ENCODE measurements at regions not wholly inside any gene's neighbourhood (a gene's known extent, or its start where the extent isn't known, plus 50 kb on each side); places are given as distances from the start of the nearest gene placed in this dataset.

- Mint-ChIP-seq H3K4me3 (no peak overlapping the region), H3K27me3 (ENCODE audit: low read depth) (no peaks in the 10 kb centered on the region), H3K27ac (no peak overlapping the region), H3K9me3 (peaks cover 7% of the 10 kb centered on the region), H3K36me3 (ENCODE audit: low read depth) (no peaks in the 10 kb centered on the region), H3K4me1 (ENCODE audit: low read depth) (no peaks in the 10 kb centered on the region)
- no peak for DNase-seq
- CTCF ChIA-PET = no interaction called here
- intact Hi-C loops (cut with micrococcal nuclease) = no loop called here
Observed at GRCh38 chr3:76370749-76371520, 585.6 kb upstream of the ZNF717 start.

DNA sequence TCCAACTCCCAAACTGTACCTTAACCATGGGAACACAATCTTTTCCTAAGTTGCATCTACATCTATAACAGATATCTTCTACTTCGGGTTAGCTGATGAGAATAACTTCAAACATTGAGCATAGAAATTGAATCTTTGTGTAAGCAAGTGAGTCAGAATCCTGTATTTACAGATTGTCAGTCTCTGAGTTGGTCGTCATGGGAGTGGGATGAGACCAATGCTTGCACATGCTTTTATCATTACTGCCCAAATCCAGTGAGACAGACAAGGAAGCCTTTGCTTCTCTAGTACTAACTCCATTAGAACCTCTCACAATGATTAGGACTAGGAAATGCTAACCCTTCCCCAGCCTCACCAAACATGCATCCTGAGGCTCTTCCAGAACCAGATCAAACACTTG, 587.1 kb upstream of the ZNF717 start:
- no peak overlapping the region for H3K4me3 Mint-ChIP-seq
- H3K36me3 Mint-ChIP-seq (ENCODE audit: low read depth) = no peaks in the 10 kb centered on the region
- H3K4me1 Mint-ChIP-seq (ENCODE audit: low read depth) = no peaks in the 10 kb centered on the region
- H3K9me3 Mint-ChIP-seq = peaks cover 7% of the 10 kb centered on the region
- CTCF ChIA-PET = no interaction called here
- H3K27me3 Mint-ChIP-seq (ENCODE audit: low read depth) = no peaks in the 10 kb centered on the region
- H3K27ac Mint-ChIP-seq = no peak overlapping the region
- DNase-seq = no peak
- intact Hi-C loops (cut with micrococcal nuclease) = no loop called here

- intact Hi-C loops (cut with micrococcal nuclease) = no loop called here
Observed at GRCh38 chr3:76377074-76377473, 591.7 kb upstream of the ZNF717 start.

DNA sequence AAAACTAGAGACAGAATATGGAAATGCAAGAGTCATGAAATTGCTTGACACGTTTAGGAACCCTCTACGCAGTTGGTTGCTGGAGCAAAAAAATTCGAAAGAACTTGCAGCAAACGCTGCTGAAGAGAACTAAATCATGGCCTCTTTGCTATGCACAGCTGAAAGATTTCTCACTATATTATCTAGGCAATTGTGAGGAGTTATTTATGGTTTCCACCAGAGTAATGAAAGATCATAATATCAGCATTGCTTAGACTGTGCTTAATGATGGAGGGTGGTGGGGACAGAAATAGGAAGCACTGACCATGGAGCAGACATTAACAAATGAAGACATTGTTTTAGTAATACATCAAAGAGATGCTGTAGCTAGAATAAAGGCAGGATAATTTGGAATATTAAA, 593.4 kb upstream of the ZNF717 start:
- no peak for DNase-seq
- no peaks in the 10 kb centered on the region for H3K27me3 Mint-ChIP-seq (ENCODE audit: low read depth)
- H3K9me3 Mint-ChIP-seq = peaks cover 6% of the 10 kb centered on the region
- intact Hi-C loops (cut with micrococcal nuclease) = no loop called here
- H3K27ac Mint-ChIP-seq = no peak overlapping the region
- no peaks in the 10 kb centered on the region for H3K36me3 Mint-ChIP-seq (ENCODE audit: low read depth)
- H3K4me3 Mint-ChIP-seq = no peak overlapping the region
- H3K4me1 Mint-ChIP-seq (ENCODE audit: low read depth) = no peaks in the 10 kb centered on the region
- CTCF ChIA-PET = no interaction called here

More at GRCh38 chr3:76377074-76377473, 591.7 kb upstream of the ZNF717 start:
- Mint-ChIP-seq H3K4me1 (ENCODE audit: low read depth) (no peaks in the 10 kb centered on the region), H3K36me3 (ENCODE audit: low read depth) (no peaks in the 10 kb centered on the region), H3K4me3 (no peak overlapping the region), H3K9me3 (peaks cover 11% of the 10 kb centered on the region), H3K27me3 (ENCODE audit: low read depth) (no peaks in the 10 kb centered on the region), H3K27ac (no peak overlapping the region)
- DNase-seq = no peak
- CTCF ChIA-PET = no interaction called here

- CTCF ChIA-PET = no interaction called here
- H3K4me3 Mint-ChIP-seq = no peak overlapping the region
- no peaks in the 10 kb centered on the region for H3K36me3 Mint-ChIP-seq (ENCODE audit: low read depth)
- intact Hi-C loops (cut with micrococcal nuclease) = no loop called here
- no peaks in the 10 kb centered on the region for H3K4me1 Mint-ChIP-seq (ENCODE audit: low read depth)
- H3K9me3 Mint-ChIP-seq = peaks cover 17% of the 10 kb centered on the region
- H3K27ac Mint-ChIP-seq = no peak overlapping the region
- no peaks in the 10 kb centered on the region for H3K27me3 Mint-ChIP-seq (ENCODE audit: low read depth)
- DNase-seq = no peak
Observed at GRCh38 chr3:76383781-76384180, 598.4 kb upstream of the ZNF717 start.

GRCh38 chr3:76387000-76387399, 601.7 kb upstream of the ZNF717 start:
- H3K9me3 Mint-ChIP-seq = peaks cover 11% of the 10 kb centered on the region
- no peak overlapping the region for H3K4me3 Mint-ChIP-seq
- CTCF ChIA-PET = no interaction called here
- no peaks in the 10 kb centered on the region for H3K27me3 Mint-ChIP-seq (ENCODE audit: low read depth)
- no peak overlapping the region for H3K27ac Mint-ChIP-seq
- no peak for DNase-seq
- intact Hi-C loops (cut with micrococcal nuclease) = no loop called here
- no peaks in the 10 kb centered on the region for H3K4me1 Mint-ChIP-seq (ENCODE audit: low read depth)
- no peaks in the 10 kb centered on the region for H3K36me3 Mint-ChIP-seq (ENCODE audit: low read depth)

GRCh38 chr3:76400141-76400540, 614.8 kb upstream of the ZNF717 start:
- Mint-ChIP-seq H3K27me3 (ENCODE audit: low read depth) (no peaks in the 10 kb centered on the region), H3K36me3 (ENCODE audit: low read depth) (no peaks in the 10 kb centered on the region), H3K9me3 (peaks cover 5% of the 10 kb centered on the region), H3K4me1 (ENCODE audit: low read depth) (no peaks in the 10 kb centered on the region), H3K4me3 (no peak overlapping the region), H3K27ac (no peak overlapping the region)
- intact Hi-C loops (cut with micrococcal nuclease) = no loop called here
- CTCF ChIA-PET = no interaction called here
- DNase-seq = no peak

DNA sequence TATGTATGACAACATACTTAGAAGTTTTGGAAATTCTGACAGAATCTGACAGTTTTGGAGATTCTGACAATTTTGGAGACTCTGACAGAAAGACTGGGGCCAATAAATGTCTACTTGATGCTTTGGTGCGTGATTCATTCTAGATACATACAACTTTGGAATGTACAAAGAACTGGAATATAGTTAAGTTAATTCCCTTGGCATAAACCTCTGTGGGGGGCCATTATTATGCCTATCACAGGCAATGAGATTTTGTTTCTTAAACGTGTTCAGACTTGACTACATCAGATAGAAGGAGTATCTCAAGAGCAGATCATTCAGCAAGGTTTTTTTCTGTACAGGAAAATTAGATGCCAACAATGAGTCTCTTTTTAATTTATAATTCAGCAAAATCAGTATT, 617.6 kb upstream of the ZNF717 start:
- intact Hi-C loops (cut with micrococcal nuclease) = no loop called here

GRCh38 chr3:76403556-76403955, 618.2 kb upstream of the ZNF717 start:
- Mint-ChIP-seq H3K4me3 (no peak overlapping the region), H3K9me3 (peaks cover 3% of the 10 kb centered on the region), H3K27ac (no peak overlapping the region), H3K27me3 (ENCODE audit: low read depth) (no peaks in the 10 kb centered on the region), H3K4me1 (ENCODE audit: low read depth) (no peaks in the 10 kb centered on the region), H3K36me3 (ENCODE audit: low read depth) (no peaks in the 10 kb centered on the region)
- no peak for DNase-seq
- intact Hi-C loops (cut with micrococcal nuclease) = no loop called here
- CTCF ChIA-PET = no interaction called here

More for the DNA sequence above, 617.6 kb upstream of the ZNF717 start:
- Mint-ChIP-seq H3K4me1 (ENCODE audit: low read depth) (no peaks in the 10 kb centered on the region), H3K9me3 (peaks cover 4% of the 10 kb centered on the region), H3K4me3 (no peak overlapping the region), H3K27ac (no peak overlapping the region), H3K36me3 (ENCODE audit: low read depth) (no peaks in the 10 kb centered on the region), H3K27me3 (ENCODE audit: low read depth) (no peaks in the 10 kb centered on the region)
- DNase-seq = no peak
- CTCF ChIA-PET = no interaction called here

GRCh38 chr3:76405196-76405595, 619.8 kb upstream of the ZNF717 start:
- no peak for DNase-seq
- CTCF ChIA-PET = no interaction called here
- H3K4me3 Mint-ChIP-seq = no peak overlapping the region
- H3K9me3 Mint-ChIP-seq = peaks cover 3% of the 10 kb centered on the region
- intact Hi-C loops (cut with micrococcal nuclease) = no loop called here
- no peak overlapping the region for H3K27ac Mint-ChIP-seq
- no peaks in the 10 kb centered on the region for H3K27me3 Mint-ChIP-seq (ENCODE audit: low read depth)
- H3K36me3 Mint-ChIP-seq (ENCODE audit: low read depth) = no peaks in the 10 kb centered on the region
- H3K4me1 Mint-ChIP-seq (ENCODE audit: low read depth) = no peaks in the 10 kb centered on the region

- no peaks in the 10 kb centered on the region for H3K27me3 Mint-ChIP-seq (ENCODE audit: low read depth)
- no peaks in the 10 kb centered on the region for H3K36me3 Mint-ChIP-seq (ENCODE audit: low read depth)
- no peak overlapping the region for H3K4me3 Mint-ChIP-seq
- no peaks in the 10 kb centered on the region for H3K4me1 Mint-ChIP-seq (ENCODE audit: low read depth)
- CTCF ChIA-PET = no interaction called here
- no peak overlapping the region for H3K27ac Mint-ChIP-seq
- intact Hi-C loops (cut with micrococcal nuclease) = no loop called here
- peaks cover 11% of the 10 kb centered on the region for H3K9me3 Mint-ChIP-seq
- no peak for DNase-seq
Observed at GRCh38 chr3:76410762-76411281, 625.5 kb upstream of the ZNF717 start.

DNA sequence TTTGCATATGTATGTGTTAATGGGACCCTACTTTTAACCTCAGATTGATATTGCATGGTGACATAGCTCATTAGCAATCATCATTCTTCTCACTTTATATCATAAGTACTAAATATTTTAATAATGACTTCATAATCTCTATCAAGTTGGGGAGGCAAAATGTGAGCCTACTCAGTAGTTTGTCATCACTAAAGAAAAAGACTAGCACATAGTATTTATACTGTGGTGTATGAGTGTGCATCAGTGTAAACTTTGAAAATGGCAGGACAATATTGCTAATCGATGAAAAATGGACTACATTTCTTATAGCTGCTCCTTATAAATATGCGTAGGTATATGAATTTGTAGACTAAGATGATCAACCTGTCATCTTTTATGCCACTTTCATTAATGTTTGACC, 624.5 kb upstream of the ROBO2 start:
- H3K27me3 Mint-ChIP-seq (ENCODE audit: low read depth) = no peaks in the 10 kb centered on the region
- H3K4me3 Mint-ChIP-seq = no peak overlapping the region
- no peaks in the 10 kb centered on the region for H3K4me1 Mint-ChIP-seq (ENCODE audit: low read depth)
- no peaks in the 10 kb centered on the region for H3K36me3 Mint-ChIP-seq (ENCODE audit: low read depth)
- CTCF ChIA-PET = no interaction called here
- DNase-seq = no peak
- intact Hi-C loops (cut with micrococcal nuclease) = no loop called here
- H3K9me3 Mint-ChIP-seq = peaks cover 10% of the 10 kb centered on the region
- H3K27ac Mint-ChIP-seq = no peak overlapping the region

DNA sequence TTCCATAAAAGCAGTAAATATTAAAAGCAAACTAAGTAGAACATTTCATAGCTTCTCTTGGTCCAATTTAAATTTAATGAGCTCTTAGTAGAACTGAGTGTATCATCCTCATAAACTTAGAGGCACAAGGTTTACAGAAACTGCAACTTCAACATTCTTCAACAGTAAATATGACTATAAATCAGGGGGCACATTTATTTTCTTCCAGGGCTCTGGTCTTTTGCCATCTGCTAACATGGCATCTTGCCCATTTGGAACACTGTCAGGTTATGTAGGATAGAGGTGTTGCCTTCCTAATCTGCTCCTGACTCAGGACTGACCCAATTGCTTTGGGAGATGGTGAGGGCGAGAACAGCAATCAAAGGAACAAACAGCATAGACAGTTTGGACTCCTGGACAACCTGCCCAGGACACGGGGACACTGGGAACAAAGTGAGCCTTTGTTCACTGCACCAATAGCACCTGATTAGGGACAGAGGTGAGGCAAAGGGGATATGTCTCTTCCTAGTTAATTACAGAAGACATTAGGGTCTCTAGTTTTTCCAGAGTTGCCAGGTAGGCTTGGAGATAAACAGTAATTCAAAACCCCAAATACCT, 610.2 kb upstream of the ROBO2 start:
- H3K4me3 Mint-ChIP-seq = no peak overlapping the region
- no peaks in the 10 kb centered on the region for H3K36me3 Mint-ChIP-seq (ENCODE audit: low read depth)
- DNase-seq = no peak
- no peaks in the 10 kb centered on the region for H3K4me1 Mint-ChIP-seq (ENCODE audit: low read depth)
- CTCF ChIA-PET = no interaction called here
- intact Hi-C loops (cut with micrococcal nuclease) = no loop called here
- H3K9me3 Mint-ChIP-seq = peaks cover 14% of the 10 kb centered on the region
- H3K27ac Mint-ChIP-seq = no peak overlapping the region
- no peaks in the 10 kb centered on the region for H3K27me3 Mint-ChIP-seq (ENCODE audit: low read depth)

Data from activated naive CD4-positive, alpha-beta T cell treated with anti-CD3 and anti-CD28 coated beads for 36 hours (primary cell).